Thyroid gland (tissue), 4 donors: ENCODE measurements at regions not wholly inside any gene's neighbourhood (a gene's known extent, or its start where the extent isn't known, plus 50 kb on each side); places are given as distances from the start of the nearest gene placed in this dataset.

Experiments used
- DNase-seq, 2 donors: peaks; one replicate each; pipeline ENCODE4 v3.0.0-alpha.2; 2019
- H3K27ac ChIP-seq, 3 donors: fragments of 200-600 bp; sonication (generic); 1 replicate in 2 of 3; 2 replicates in 1 of 3; pipeline ENCODE4 v1.5.1; 2016 to 2019; ENCODE audit warnings: mild to moderate bottlenecking in 1 of 3, moderate library complexity in 1 of 3
- H3K27me3 ChIP-seq: fragments of 200-600 bp; sonication (generic); one replicate; pipeline ENCODE4 v1.5.1; 2019
- H3K36me3 ChIP-seq, 2 donors: fragments of 200-600 bp; sonication (generic); one replicate each; pipeline ENCODE4 v1.5.1; 2016 to 2019
- H3K4me1 ChIP-seq, 2 donors: fragments of 200-600 bp; sonication (generic); one replicate each; pipeline ENCODE4 v1.5.1; 2017 to 2019
- H3K4me3 ChIP-seq, 3 donors: fragments of 200-600 bp; sonication (generic); replicated peaks in 1 of 3; 1 replicate in 2 of 3; 2 replicates in 1 of 3; pipeline ENCODE4 v1.5.1; 2016; ENCODE audit warnings: mild to moderate bottlenecking in 1 of 3
- H3K9me3 ChIP-seq: fragments of 200-600 bp; sonication (generic); one replicate; pipeline ENCODE4 v1.5.1; 2017
- CTCF ChIP-seq, 6 experiments: fragments of 200-600 bp in 3 of 6; fragments of 450-650 bp in 3 of 6; sonication (generic) in 3 of 6; IDR thresholded peaks; one replicate each; pipeline ENCODE4 v1.5.1; 2016 to 2019; ENCODE audit warnings: antibody characterized with exemption in 6 of 6, mild to moderate bottlenecking in 2 of 6, inconsistent platforms in 1 of 6, moderate library complexity in 1 of 6
- POLR2A ChIP-seq, 2 donors: fragments of 450-650 bp; IDR thresholded peaks; one replicate each; pipeline ENCODE4 v1.6.1; 2017; ENCODE audit warnings: antibody characterized with exemption in 2 of 2, mild to moderate bottlenecking in 2 of 2, moderate library complexity in 1 of 2
- WGBS, 2 donors: methylation state at CpG; one replicate each; pipeline ENCODE4 v1.1.5; 2017; 5-methylcytosine and 5-hydroxymethylcytosine counted together
- intact Hi-C: fragments of 100-400 bp; cut with DNase I; formaldehyde crosslinking; loops from one replicate; pipeline ENCODE4 v1.15.1; 2023

DNA sequence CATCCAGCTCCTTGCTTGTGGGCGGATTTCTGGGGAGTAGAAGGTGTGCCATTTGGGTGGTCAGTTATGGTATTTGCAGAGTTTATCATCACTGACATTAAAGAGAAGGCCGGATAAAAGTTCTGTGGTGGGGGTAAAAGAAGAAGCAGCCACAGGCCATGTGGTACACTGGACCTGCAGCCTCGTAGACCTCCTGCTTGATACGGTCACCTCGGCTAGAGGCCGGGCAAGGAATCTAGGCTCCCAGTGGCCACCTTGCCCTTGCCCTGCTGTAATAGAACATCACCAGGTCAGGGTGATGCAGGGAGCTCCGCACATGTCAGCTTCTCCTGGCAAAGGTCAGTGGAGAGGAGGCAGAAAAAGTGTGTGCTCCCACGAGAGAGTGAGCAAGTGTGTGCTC lies 376.1 kb upstream of the IRX4 start:
- no peak overlapping the region for H3K27ac ChIP-seq
- no peaks in the 10 kb centered on the region for H3K27me3 ChIP-seq
- intact Hi-C loops, result no loop called here
- H3K4me1 ChIP-seq, result no peaks in the 10 kb centered on the region
- TF ChIP-seq CTCF (IDR thresholded peaks at IDR 0.05) (no peak), POLR2A (IDR thresholded peaks at IDR 0.05) (no peak)
- 81 to 91% methylated on average over 8 of the region's 8 CpGs for WGBS, 2 donors
- DNase-seq, result no peak
- no peaks in the 10 kb centered on the region for H3K36me3 ChIP-seq
- no peaks in the 10 kb centered on the region for H3K9me3 ChIP-seq
- no peak overlapping the region for H3K4me3 ChIP-seq

- Histone ChIP-seq H3K36me3 (no peaks in the 10 kb centered on the region), H3K9me3 (no peaks in the 10 kb centered on the region), H3K27me3 (no peaks in the 10 kb centered on the region), H3K4me1 (no peaks in the 10 kb centered on the region), H3K4me3 (no peak overlapping the region), H3K27ac (no peak overlapping the region)
- WGBS, 2 donors, result 78 to 79% methylated on average over 19 of the region's 20 CpGs
- intact Hi-C loops, result no loop called here
- TF ChIP-seq CTCF (IDR thresholded peaks at IDR 0.05) (no peak), POLR2A (IDR thresholded peaks at IDR 0.05) (no peak)
- DNase-seq, result no peak
Measured at GRCh38 chr5:2257326-2258244, 374.9 kb upstream of the IRX4 start.

DNA sequence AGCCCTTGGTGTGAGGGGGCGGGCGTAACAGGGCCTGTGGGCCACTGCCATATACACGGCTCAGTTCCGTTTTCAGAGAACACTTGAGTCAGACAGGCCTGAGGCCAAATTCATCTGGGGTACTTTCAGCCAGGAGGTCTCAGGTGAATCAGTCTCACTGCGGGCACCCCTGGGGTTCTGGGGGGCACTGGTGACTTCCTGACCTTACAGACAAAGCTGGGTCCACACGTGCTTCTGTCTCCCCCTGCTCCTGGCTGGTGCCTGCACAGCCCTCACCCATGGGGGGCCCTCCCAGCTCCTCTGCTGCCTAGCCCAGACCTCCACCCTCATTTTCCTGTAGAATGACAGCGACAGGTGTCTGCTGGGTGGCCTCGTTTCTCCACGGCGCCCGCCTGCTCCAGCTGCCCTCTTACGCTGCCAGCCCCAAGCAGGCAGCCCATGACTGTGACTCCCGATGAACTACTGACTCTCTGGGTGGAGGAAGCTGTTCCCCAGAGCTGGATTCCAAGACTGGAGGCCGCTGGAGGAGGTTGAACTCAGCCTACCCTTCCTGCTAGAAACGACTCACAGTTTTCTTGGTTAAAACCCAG lies 374.1 kb upstream of the IRX4 start:
- no peak for TF ChIP-seq CTCF (IDR thresholded peaks at IDR 0.05)
- TF ChIP-seq POLR2A (IDR thresholded peaks at IDR 0.05), result no peak
- intact Hi-C loops, result no loop called here

GRCh38 chr5:2255915-2256690 lies 373.4 kb upstream of the IRX4 start:
- no peaks in the 10 kb centered on the region for H3K4me1 ChIP-seq
- 81 to 88% methylated on average over 11 to 14 of the region's 14 CpGs for WGBS, 2 donors
- no peak overlapping the region for H3K27ac ChIP-seq
- TF ChIP-seq CTCF (IDR thresholded peaks at IDR 0.05) (no peak), POLR2A (IDR thresholded peaks at IDR 0.05) (no peak)
- no peaks in the 10 kb centered on the region for H3K36me3 ChIP-seq
- no peak for DNase-seq
- H3K9me3 ChIP-seq, result no peaks in the 10 kb centered on the region
- intact Hi-C loops, result no loop called here
- H3K27me3 ChIP-seq, result no peaks in the 10 kb centered on the region
- no peak overlapping the region for H3K4me3 ChIP-seq

More for the DNA sequence above, 374.1 kb upstream of the IRX4 start:
- 82 to 93% methylated on average over 8 to 14 of the region's 15 CpGs for WGBS, 2 donors
- DNase-seq, result no peak
- no peaks in the 10 kb centered on the region for H3K4me1 ChIP-seq
- H3K27ac ChIP-seq, result no peak overlapping the region
- H3K27me3 ChIP-seq, result no peaks in the 10 kb centered on the region
- H3K36me3 ChIP-seq, result no peaks in the 10 kb centered on the region
- H3K4me3 ChIP-seq, result no peak overlapping the region
- no peaks in the 10 kb centered on the region for H3K9me3 ChIP-seq
